ENCODE measurements at regions not wholly inside any gene's neighbourhood (a gene's known extent, or its start where the extent isn't known, plus 50 kb on each side); places are given as distances from the start of the nearest gene placed in this dataset.

DNA sequence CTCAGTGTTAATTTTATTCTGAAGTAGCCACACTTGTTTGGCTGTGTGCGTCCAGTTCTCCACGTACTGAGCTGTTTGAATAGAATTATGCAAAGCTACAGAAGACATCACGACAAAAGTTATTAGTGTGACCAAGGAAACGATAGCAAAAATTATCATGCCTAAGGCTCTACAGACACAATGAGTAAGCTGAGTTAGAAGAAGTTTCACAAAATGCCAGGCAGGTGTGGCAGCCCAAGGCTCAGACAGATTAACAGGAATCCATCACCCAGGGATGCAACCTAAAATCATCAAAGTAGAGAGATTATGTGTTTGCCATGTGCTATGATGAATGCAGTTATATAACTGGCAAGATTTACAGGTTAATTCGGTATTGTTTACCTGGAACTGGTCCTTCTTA is 73.1 kb upstream of the INCENP start:
- no peaks in the 10 kb centered on the region for H3K4me1 ChIP-seq (ENCODE audit: control insufficient read depth, insufficient read depth, low read length)
- H3K4me2 ChIP-seq (ENCODE audit: control insufficient read depth, insufficient read depth) = no peak overlapping the region
- no peak overlapping the region for H3K4me3 ChIP-seq
- intact Hi-C loops (cut with micrococcal nuclease; ENCODE audit: unreplicated experiment) (loop anchor here (5.0 kb wide), 1 partner anchor 83 kb away; the partner anchor contains the start of gene FTH1), in situ Hi-C loops (cut with MboI) (no loop called here)
- no peaks in the 10 kb centered on the region for H4K20me1 ChIP-seq (ENCODE audit: control insufficient read depth, insufficient read depth)
- no peak for DNase-seq (ENCODE audit: low read depth, low spot score)
- ChIA-PET RAD21 (ENCODE audit: unreplicated experiment) (no interaction called here), POLR2A (no interaction called here), SMC1A (ENCODE audit: uncharacterized antibody, unreplicated experiment) (interaction anchor here (0.7 to 2.1 kb wide), 4 partner anchors 10 to 152 kb away, joined by 3 to 7 read pairs (median 3); no protein-coding TSS in a partner anchor), CTCF (interaction anchor here (1.2 to 1.5 kb wide), 3 partner anchors 31 to 153 kb away, joined by 3 to 5 read pairs (median 4); no protein-coding TSS in a partner anchor)
- no TSS peak for BruUV-seq (replicated peaks)
- H2AFZ ChIP-seq (ENCODE audit: control insufficient read depth, low read depth, low read length) = no peak overlapping the region
- H3K36me3 ChIP-seq (ENCODE audit: control insufficient read depth in 2 of 2, insufficient read depth in 2 of 2, low read length in 1 of 2) = no peaks in the 10 kb centered on the region
- no peaks in the 10 kb centered on the region for H3K79me2 ChIP-seq (ENCODE audit: control insufficient read depth, insufficient read depth, low read length)
- no peak for ATAC-seq
- FAIRE-seq = no peak
- H3K27ac ChIP-seq (ENCODE audit: control insufficient read depth, insufficient read depth) = no peak overlapping the region
- 43% methylated on average over 5 of the region's 5 CpGs for WGBS (ENCODE audit: insufficient coverage, insufficient replicate concordance, low lambda C conversion rate, missing lambda C conversion rate)
- no peak overlapping the region for H3K9ac ChIP-seq (ENCODE audit: control insufficient read depth, insufficient read depth, low read length)
- no peaks in the 10 kb centered on the region for H3K9me3 ChIP-seq (replicated peaks; ENCODE audit: control insufficient read depth, insufficient read depth, low read length)
- TF ChIP-seq IRF4 (IDR thresholded peaks at IDR 0.05; ENCODE audit: low read depth, low read length) (no peak), RAD51 (IDR thresholded peaks at IDR 0.05) (no peak), CHD2 (IDR thresholded peaks at IDR 0.05; ENCODE audit: borderline replicate concordance, low read depth, low read length) (no peak), IKZF2 (IDR thresholded peaks at IDR 0.05) (no peak), GABPA (IDR thresholded peaks at IDR 0.05; ENCODE audit: low read depth) (no peak), SIN3A (IDR thresholded peaks at IDR 0.05; ENCODE audit: low read depth, low read length) (no peak)
- no peaks in the 10 kb centered on the region for H3K27me3 ChIP-seq (replicated peaks in 1 of 2; ENCODE audit: control insufficient read depth in 2 of 2, insufficient read depth in 2 of 2, low read length in 1 of 2)

DNA sequence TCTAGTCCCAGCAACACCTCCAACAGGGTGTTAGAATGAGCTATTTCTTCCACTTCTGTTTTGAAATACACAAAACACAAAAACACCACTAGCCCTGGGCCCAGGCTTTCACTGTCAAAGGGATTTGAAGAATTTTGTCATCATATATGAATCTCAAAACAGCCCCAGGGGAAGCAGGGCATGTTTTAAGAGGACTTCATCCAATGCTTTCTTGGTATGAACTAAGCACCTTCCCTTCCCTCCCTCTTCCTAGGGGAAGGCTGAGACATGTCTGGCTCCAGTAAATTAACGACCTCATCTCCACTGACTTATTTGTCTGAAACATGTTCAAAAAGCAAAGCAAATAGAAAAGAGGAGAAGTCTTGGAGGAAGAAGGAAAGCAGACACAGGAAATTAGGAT is 75.7 kb upstream of the INCENP start:
- Histone ChIP-seq H3K9ac (ENCODE audit: control insufficient read depth, insufficient read depth, low read length) (no peak overlapping the region), H3K4me3 (no peak overlapping the region), H3K9me3 (replicated peaks; ENCODE audit: control insufficient read depth, insufficient read depth, low read length) (no peaks in the 10 kb centered on the region), H4K20me1 (ENCODE audit: control insufficient read depth, insufficient read depth) (no peaks in the 10 kb centered on the region), H2AFZ (ENCODE audit: control insufficient read depth, low read depth, low read length) (no peak overlapping the region), H3K4me1 (ENCODE audit: control insufficient read depth, insufficient read depth, low read length) (no peaks in the 10 kb centered on the region), H3K27ac (ENCODE audit: control insufficient read depth, insufficient read depth) (no peak overlapping the region), H3K27me3 (replicated peaks in 1 of 2; ENCODE audit: control insufficient read depth in 2 of 2, insufficient read depth in 2 of 2, low read length in 1 of 2) (no peaks in the 10 kb centered on the region), H3K36me3 (ENCODE audit: control insufficient read depth in 2 of 2, insufficient read depth in 2 of 2, low read length in 1 of 2) (no peaks in the 10 kb centered on the region), H3K79me2 (ENCODE audit: control insufficient read depth, insufficient read depth, low read length) (no peaks in the 10 kb centered on the region), H3K4me2 (ENCODE audit: control insufficient read depth, insufficient read depth) (no peak overlapping the region)
- no TSS peak for BruUV-seq (replicated peaks)
- no peak for FAIRE-seq
- DNase-seq (ENCODE audit: low read depth, low spot score) = no peak
- CTCF ChIA-PET = interaction anchor here (1.1 to 1.6 kb wide), 2 partner anchors 9 to 34 kb away, joined by 3 read pairs; no protein-coding TSS in a partner anchor
- intact Hi-C loops (cut with micrococcal nuclease; ENCODE audit: unreplicated experiment) (no loop called here), in situ Hi-C loops (cut with MboI) (no loop called here)
- SMC1A ChIA-PET (ENCODE audit: uncharacterized antibody, unreplicated experiment) = no interaction called here
- TF ChIP-seq, protein P1, sequence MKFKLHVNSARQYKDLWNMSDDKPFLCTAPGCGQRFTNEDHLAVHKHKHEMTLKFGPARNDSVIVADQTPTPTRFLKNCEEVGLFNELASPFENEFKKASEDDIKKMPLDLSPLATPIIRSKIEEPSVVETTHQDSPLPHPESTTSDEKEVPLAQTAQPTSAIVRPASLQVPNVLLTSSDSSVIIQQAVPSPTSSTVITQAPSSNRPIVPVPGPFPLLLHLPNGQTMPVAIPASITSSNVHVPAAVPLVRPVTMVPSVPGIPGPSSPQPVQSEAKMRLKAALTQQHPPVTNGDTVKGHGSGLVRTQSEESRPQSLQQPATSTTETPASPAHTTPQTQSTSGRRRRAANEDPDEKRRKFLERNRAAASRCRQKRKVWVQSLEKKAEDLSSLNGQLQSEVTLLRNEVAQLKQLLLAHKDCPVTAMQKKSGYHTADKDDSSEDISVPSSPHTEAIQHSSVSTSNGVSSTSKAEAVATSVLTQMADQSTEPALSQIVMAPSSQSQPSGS (IDR thresholded peaks at IDR 0.05; ENCODE audit: low read length) = no peak
- TF ChIP-seq CHD1 (IDR thresholded peaks at IDR 0.05; ENCODE audit: low read depth, low read length) = no peak
- no peak for TF ChIP-seq RFX5 (IDR thresholded peaks at IDR 0.05; ENCODE audit: low read depth, low read length)
- no peak for ATAC-seq
- POLR2A ChIA-PET = no interaction called here
- RAD21 ChIA-PET (ENCODE audit: unreplicated experiment) = no interaction called here
- 0% methylated on average over 1 of the region's 1 CpG for WGBS (ENCODE audit: insufficient coverage, insufficient replicate concordance, low lambda C conversion rate, missing lambda C conversion rate)
